Spleen (tissue), 11 donors: ENCODE measurements at regions not wholly inside any gene's neighbourhood (a gene's known extent, or its start where the extent isn't known, plus 50 kb on each side); places are given as distances from the start of the nearest gene placed in this dataset.

Experiments
- DNase-seq: peaks from one replicate; pipeline ENCODE4 v3.0.0-alpha.2; 2020
- H3K27ac ChIP-seq, 8 donors: fragments of 200-600 bp; sonication (generic) in 7 of 8; 1 replicate in 4 of 8; 2 replicates in 4 of 8; pipeline versions ENCODE4 v1.5.0 to v1.8.0; 2016 to 2021; ENCODE audit warnings: inconsistent platforms in 4 of 8, mild to moderate bottlenecking in 4 of 8, moderate library complexity in 1 of 8
- H3K27me3 ChIP-seq, 7 donors: fragments of 200-600 bp; sonication (generic) in 6 of 7; replicated peaks in 1 of 7; 1 replicate in 4 of 7; 2 replicates in 3 of 7; pipeline versions ENCODE4 v1.5.0 to v1.8.0; 2016 to 2021; ENCODE audit warnings: inconsistent platforms in 3 of 7, mild to moderate bottlenecking in 1 of 7
- H3K36me3 ChIP-seq, 6 donors: fragments of 200-600 bp; sonication (generic) in 5 of 6; 1 replicate in 4 of 6; 2 replicates in 2 of 6; pipeline versions ENCODE4 v1.5.0 to v1.8.0; 2016 to 2021; ENCODE audit warnings: inconsistent platforms in 2 of 6
- H3K4me1 ChIP-seq, 6 donors: fragments of 200-600 bp; sonication (generic) in 5 of 6; 1 replicate in 3 of 6; 2 replicates in 3 of 6; pipeline versions ENCODE4 v1.5.0 to v1.8.0; 2016 to 2021; ENCODE audit warnings: inconsistent platforms in 3 of 6
- H3K4me3 ChIP-seq, 8 donors: fragments of 200-600 bp; sonication (generic) in 7 of 8; 1 replicate in 4 of 8; 2 replicates in 4 of 8; pipeline versions ENCODE4 v1.5.0 to v1.8.0; 2016 to 2021; ENCODE audit warnings: inconsistent platforms in 4 of 8, mild to moderate bottlenecking in 4 of 8, moderate library complexity in 2 of 8
- H3K9me3 ChIP-seq, 8 donors: fragments of 200-600 bp; sonication (generic) in 7 of 8; 1 replicate in 4 of 8; 2 replicates in 4 of 8; pipeline versions ENCODE4 v1.5.0 to v1.8.0; 2016 to 2021; ENCODE audit warnings: inconsistent platforms in 4 of 8
- POLR2A ChIP-seq, 3 donors: fragments of 450-650 bp; IDR thresholded peaks; one replicate each; pipeline ENCODE4 v1.5.1; 2017; ENCODE audit warnings: antibody characterized with exemption in 3 of 3, mild to moderate bottlenecking in 1 of 3
- POLR2AphosphoS5 ChIP-seq, 3 donors: sonication (generic); formaldehyde crosslinking; IDR thresholded peaks; one replicate each; pipeline ENCODE4 v1.5.1; 2017; ENCODE audit warnings: antibody characterized with exemption in 3 of 3
- WGBS, 5 donors: extraction: QIAGEN DNeasy Blood & Tissue Kit in 3 of 5; methylation state at CpG; one replicate each; pipeline versions ENCODE4 v1.1.5 to v1.1.7; 2013 to 2018; 5-methylcytosine and 5-hydroxymethylcytosine counted together
- intact Hi-C: fragments of 100-400 bp; cut with DNase I; formaldehyde crosslinking; loops from one replicate; pipeline ENCODE4 v1.15.0; 2023; ENCODE audit warnings: low total_unique reads
- TF ChIP-seq, protein P1 (sequence below), 11 experiments: fragments of 200-600 bp in 7 of 11; fragments of 450-650 bp in 4 of 11; sonication (generic) in 4 of 11; IDR thresholded peaks in 8 of 11; conservative IDR thresholded peaks in 3 of 11; 1 replicate in 7 of 11; 2 replicates in 4 of 11; pipeline versions ENCODE4 v1.4.0 to v1.8.0; 2016 to 2021; ENCODE audit warnings: antibody characterized with exemption in 11 of 11, inconsistent platforms in 4 of 11, mild to moderate bottlenecking in 1 of 11
- donor health status: healthy with polysubstance abuse.
- donor health status: DM: no; HTN: no; CAD: no; lungs with moderate emphysema.
- donor health status: DM: no; HTN: no; CAD: no.
- donor health status: Bipolar disorder and iron deficiency.
- donor health status: healthy.
- donor health status: DM: no; HTN: no; CAD: no.
- donor health status: DM: yes; HTN: yes; CAD: no.

DNA sequence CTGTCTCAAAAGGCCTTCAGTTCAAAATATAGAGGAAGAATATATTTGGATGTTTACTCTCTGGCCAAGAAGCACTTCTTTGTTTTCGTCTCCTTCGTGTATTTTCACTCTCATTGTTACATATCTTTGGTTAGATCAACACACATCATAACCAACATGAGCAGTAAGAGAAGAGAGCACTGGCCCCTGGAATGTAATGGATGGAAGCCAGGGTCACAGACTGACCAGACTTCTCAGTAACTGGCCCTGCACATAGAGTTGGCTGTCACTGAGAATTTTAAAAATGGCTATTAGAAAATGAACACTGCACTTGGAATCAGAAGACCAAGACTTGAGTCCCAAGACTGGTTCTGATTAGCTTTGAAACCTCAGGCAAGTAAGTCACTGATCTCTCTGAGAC is 215.9 kb upstream of the RRP15 start:
- TF ChIP-seq POLR2AphosphoS5 (IDR thresholded peaks at IDR 0.05) (no peak), POLR2A (IDR thresholded peaks at IDR 0.05) (no peak)
- TF ChIP-seq, protein P1, sequence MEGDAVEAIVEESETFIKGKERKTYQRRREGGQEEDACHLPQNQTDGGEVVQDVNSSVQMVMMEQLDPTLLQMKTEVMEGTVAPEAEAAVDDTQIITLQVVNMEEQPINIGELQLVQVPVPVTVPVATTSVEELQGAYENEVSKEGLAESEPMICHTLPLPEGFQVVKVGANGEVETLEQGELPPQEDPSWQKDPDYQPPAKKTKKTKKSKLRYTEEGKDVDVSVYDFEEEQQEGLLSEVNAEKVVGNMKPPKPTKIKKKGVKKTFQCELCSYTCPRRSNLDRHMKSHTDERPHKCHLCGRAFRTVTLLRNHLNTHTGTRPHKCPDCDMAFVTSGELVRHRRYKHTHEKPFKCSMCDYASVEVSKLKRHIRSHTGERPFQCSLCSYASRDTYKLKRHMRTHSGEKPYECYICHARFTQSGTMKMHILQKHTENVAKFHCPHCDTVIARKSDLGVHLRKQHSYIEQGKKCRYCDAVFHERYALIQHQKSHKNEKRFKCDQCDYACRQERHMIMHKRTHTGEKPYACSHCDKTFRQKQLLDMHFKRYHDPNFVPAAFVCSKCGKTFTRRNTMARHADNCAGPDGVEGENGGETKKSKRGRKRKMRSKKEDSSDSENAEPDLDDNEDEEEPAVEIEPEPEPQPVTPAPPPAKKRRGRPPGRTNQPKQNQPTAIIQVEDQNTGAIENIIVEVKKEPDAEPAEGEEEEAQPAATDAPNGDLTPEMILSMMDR (IDR thresholded peaks at IDR 0.05 in 8 of 11, conservative IDR thresholded peaks at IDR 0.05 in 3 of 11), result no peak
- no peaks in the 10 kb centered on the region for H3K4me1 ChIP-seq
- WGBS, 5 donors, result 28 to 44% (median 34%) methylated on average over 2 of the region's 2 CpGs
- no peaks in the 10 kb centered on the region for H3K36me3 ChIP-seq
- intact Hi-C loops, result no loop called here
- no peak overlapping the region for H3K27ac ChIP-seq
- no peak for DNase-seq
- no peak overlapping the region for H3K4me3 ChIP-seq
- H3K27me3 ChIP-seq, result no peaks in the 10 kb centered on the region
- H3K9me3 ChIP-seq, result no peaks in the 10 kb centered on the region

- no peaks in the 10 kb centered on the region for H3K4me1 ChIP-seq
- H3K36me3 ChIP-seq, result no peaks in the 10 kb centered on the region
- H3K9me3 ChIP-seq, result no peaks in the 10 kb centered on the region
- H3K27ac ChIP-seq, result no peak overlapping the region
- H3K27me3 ChIP-seq, result no peaks in the 10 kb centered on the region
- DNase-seq, result no peak
- TF ChIP-seq, protein P1 (IDR thresholded peaks at IDR 0.05 in 8 of 11, conservative IDR thresholded peaks at IDR 0.05 in 3 of 11), result no peak
- TF ChIP-seq POLR2A (IDR thresholded peaks at IDR 0.05) (no peak), POLR2AphosphoS5 (IDR thresholded peaks at IDR 0.05) (no peak)
- intact Hi-C loops, result no loop called here
- H3K4me3 ChIP-seq, result no peak overlapping the region
Observed at GRCh38 chr1:218073062-218073461, 212.0 kb upstream of the RRP15 start.

DNA sequence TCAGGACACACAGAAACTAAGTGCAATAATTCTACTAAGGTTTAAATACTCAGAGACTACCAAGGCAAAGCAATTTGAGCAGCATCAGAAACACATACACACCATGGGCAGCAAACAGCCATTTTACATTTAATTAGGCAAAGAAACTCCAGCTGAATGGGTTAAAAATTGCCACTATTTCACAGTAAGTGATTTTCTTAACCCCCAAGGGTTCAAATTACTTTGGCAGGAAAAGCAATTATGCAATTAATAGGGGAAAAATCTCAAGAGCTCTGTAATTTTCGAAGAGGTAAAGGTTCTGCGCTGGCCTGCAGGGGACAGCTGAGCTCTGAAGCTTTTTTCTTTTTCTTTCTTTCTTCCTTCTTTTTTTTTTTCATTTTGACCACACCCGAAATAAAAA is 206.2 kb upstream of the RRP15 start:
- WGBS, 5 donors, result 63 to 72% (median 69%) methylated on average over 3 of the region's 3 CpGs
- Histone ChIP-seq H3K27ac (no peak overlapping the region), H3K4me1 (no peaks in the 10 kb centered on the region), H3K4me3 (no peak overlapping the region), H3K36me3 (no peaks in the 10 kb centered on the region), H3K27me3 (no peaks in the 10 kb centered on the region), H3K9me3 (peaks cover 0 to 2% (median 0%) of the 10 kb centered on the region in 8 donors)
- intact Hi-C loops, result no loop called here
- TF ChIP-seq POLR2A (IDR thresholded peaks at IDR 0.05) (no peak), POLR2AphosphoS5 (IDR thresholded peaks at IDR 0.05) (no peak)
- TF ChIP-seq, protein P1 (IDR thresholded peaks at IDR 0.05 in 8 of 11, conservative IDR thresholded peaks at IDR 0.05 in 3 of 11), result no peak
- DNase-seq, result no peak

GRCh38 chr1:218079347-218079746 is 205.7 kb upstream of the RRP15 start:
- WGBS, 5 donors, result 54 to 67% (median 60%) methylated on average over 4 of the region's 4 CpGs
- Histone ChIP-seq H3K4me3 (no peak overlapping the region), H3K27ac (no peak overlapping the region), H3K4me1 (no peaks in the 10 kb centered on the region), H3K9me3 (peaks cover 0 to 2% (median 0%) of the 10 kb centered on the region in 8 donors), H3K27me3 (no peaks in the 10 kb centered on the region), H3K36me3 (no peaks in the 10 kb centered on the region)
- no peak for TF ChIP-seq POLR2AphosphoS5 (IDR thresholded peaks at IDR 0.05)
- no peak for TF ChIP-seq POLR2A (IDR thresholded peaks at IDR 0.05)
- TF ChIP-seq, protein P1 (IDR thresholded peaks at IDR 0.05 in 8 of 11, conservative IDR thresholded peaks at IDR 0.05 in 3 of 11), result no peak
- DNase-seq, result no peak
- intact Hi-C loops, result no loop called here
